ENCODE measurements at regions not wholly inside any gene's neighbourhood (a gene's known extent, or its start where the extent isn't known, plus 50 kb on each side); places are given as distances from the start of the nearest gene placed in this dataset.

DNA sequence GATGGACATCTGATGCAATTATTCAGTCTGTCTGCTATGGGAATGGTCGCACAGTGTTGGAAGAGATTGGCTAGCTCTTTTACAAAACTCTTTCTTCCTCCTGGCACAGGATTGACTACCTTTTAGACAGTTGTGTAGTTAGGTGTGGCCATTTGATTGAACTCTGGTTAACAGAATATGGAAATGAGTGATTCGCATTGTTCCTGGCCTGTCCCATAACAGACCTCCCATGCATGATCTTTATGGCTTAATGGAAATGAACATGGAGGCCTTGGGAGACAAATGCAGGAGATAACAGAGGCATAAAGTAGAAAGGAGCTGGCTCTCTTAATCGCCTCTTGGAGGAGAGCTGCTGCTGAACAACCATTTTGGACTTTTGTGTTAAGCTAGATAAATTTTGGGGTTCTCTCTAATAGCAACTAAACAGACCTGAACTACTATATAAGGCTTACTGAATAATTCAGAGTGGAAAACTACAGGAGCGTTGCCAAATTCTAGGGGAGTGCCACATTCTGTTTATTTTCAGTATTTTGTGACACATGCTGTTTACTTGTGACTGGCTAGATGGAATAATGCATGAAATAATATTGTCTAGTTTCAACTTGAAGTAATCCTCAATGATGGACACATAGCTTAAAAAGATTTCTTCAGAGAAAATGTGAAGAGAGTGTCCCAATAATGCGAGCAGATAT is 357.7 kb upstream of the SGO1 start:
- H3K27ac ChIP-seq: no peak overlapping the region
- H3K27me3 ChIP-seq: no peaks in the 10 kb centered on the region
- WGBS, 5 donors: 85 to 95% (median 93%) methylated on average over 5 of the region's 5 CpGs
- no peak for TF ChIP-seq POLR2A (IDR thresholded peaks at IDR 0.05)
- TF ChIP-seq, protein P1, sequence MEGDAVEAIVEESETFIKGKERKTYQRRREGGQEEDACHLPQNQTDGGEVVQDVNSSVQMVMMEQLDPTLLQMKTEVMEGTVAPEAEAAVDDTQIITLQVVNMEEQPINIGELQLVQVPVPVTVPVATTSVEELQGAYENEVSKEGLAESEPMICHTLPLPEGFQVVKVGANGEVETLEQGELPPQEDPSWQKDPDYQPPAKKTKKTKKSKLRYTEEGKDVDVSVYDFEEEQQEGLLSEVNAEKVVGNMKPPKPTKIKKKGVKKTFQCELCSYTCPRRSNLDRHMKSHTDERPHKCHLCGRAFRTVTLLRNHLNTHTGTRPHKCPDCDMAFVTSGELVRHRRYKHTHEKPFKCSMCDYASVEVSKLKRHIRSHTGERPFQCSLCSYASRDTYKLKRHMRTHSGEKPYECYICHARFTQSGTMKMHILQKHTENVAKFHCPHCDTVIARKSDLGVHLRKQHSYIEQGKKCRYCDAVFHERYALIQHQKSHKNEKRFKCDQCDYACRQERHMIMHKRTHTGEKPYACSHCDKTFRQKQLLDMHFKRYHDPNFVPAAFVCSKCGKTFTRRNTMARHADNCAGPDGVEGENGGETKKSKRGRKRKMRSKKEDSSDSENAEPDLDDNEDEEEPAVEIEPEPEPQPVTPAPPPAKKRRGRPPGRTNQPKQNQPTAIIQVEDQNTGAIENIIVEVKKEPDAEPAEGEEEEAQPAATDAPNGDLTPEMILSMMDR (IDR thresholded peaks at IDR 0.05): no peak
- no peak for TF ChIP-seq POLR2AphosphoS5 (IDR thresholded peaks at IDR 0.05)
- TF ChIP-seq EP300 (IDR thresholded peaks at IDR 0.05): no peak
- no peaks in the 10 kb centered on the region for H3K36me3 ChIP-seq
- H3K9me3 ChIP-seq: peaks cover 0 to 13% (median 2%) of the 10 kb centered on the region in 4 donors
- H3K4me1 ChIP-seq: no peaks in the 10 kb centered on the region
- no peak for DNase-seq
- no peak overlapping the region for H3K4me3 ChIP-seq
- intact Hi-C loops (cut with DNase I; ENCODE audit: low total_unique reads): no loop called here

DNA sequence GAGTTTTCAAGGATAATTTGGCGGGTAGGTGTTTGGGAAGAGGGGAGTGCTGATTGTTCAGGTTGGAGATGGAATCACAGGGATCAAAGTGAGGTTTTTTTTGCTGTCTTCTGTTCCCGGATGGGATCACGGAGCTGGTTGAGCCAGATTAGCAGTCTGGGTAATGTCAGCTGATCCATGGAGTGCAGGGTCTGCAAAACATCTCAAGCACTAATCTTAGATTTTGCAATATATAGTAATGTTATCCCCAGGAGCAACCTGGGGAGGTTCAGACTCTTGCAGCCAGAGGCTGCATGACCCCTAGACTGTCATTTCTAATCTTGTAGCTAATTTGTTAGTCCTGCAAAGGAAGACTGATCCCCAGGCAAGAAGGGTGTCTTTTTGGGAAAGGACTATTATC is 354.1 kb upstream of the SGO1 start:
- no peaks in the 10 kb centered on the region for H3K4me1 ChIP-seq
- TF ChIP-seq POLR2AphosphoS5 (IDR thresholded peaks at IDR 0.05): no peak
- TF ChIP-seq EP300 (IDR thresholded peaks at IDR 0.05): no peak
- TF ChIP-seq, protein P1 (IDR thresholded peaks at IDR 0.05): no peak
- no peak for TF ChIP-seq POLR2A (IDR thresholded peaks at IDR 0.05)
- H3K9me3 ChIP-seq: no peaks in the 10 kb centered on the region
- intact Hi-C loops (cut with DNase I; ENCODE audit: low total_unique reads): no loop called here
- H3K4me3 ChIP-seq: no peak overlapping the region
- no peaks in the 10 kb centered on the region for H3K36me3 ChIP-seq
- H3K27ac ChIP-seq: no peak overlapping the region
- no peaks in the 10 kb centered on the region for H3K27me3 ChIP-seq
- no peak for DNase-seq
- 85 to 97% (median 94%) methylated on average over 3 of the region's 3 CpGs for WGBS, 5 donors

DNA sequence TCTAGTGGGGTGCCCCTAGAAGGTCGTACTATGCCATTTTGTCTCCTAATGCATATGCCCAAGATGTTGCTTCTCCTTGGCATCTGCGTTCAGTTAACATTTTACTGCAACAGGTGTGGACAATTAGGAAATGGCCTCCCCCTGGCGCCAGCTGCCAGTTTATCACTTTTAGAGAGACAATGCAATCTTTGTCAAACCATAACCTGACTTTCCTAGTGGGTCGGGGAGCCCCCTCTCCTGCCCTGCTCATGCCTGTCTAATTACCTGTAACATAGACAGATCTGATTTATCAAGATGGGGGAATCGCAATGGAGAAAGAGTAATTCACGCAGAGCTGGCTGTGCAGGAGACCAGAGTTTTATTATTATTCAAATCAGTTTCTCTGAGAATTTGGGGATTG is 353.7 kb upstream of the SGO1 start:
- TF ChIP-seq, protein P1 (IDR thresholded peaks at IDR 0.05): no peak
- TF ChIP-seq EP300 (IDR thresholded peaks at IDR 0.05): no peak
- no peak for TF ChIP-seq POLR2A (IDR thresholded peaks at IDR 0.05)
- intact Hi-C loops (cut with DNase I; ENCODE audit: low total_unique reads): no loop called here

DNA sequence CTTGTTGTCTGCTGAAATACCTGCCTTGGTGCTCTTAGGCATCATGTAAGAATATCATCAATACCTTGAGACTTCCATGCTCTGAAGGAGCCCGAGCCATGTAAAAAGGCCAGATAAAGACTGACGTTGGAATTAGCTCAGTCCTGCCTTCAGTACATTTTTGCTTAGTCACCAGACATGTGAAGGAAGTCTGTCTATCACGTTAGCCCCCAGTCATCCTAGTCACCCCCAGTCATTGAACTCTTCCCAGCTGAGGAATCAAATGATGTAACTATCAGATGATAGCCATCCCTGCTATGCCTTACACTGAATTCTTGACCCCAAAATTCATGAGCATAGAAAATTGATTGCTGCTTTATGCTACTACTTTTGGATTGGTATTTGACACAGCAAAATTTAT is 351.2 kb upstream of the SGO1 start:
- H3K27ac ChIP-seq: no peak overlapping the region
- TF ChIP-seq EP300 (IDR thresholded peaks at IDR 0.05) (no peak), POLR2A (IDR thresholded peaks at IDR 0.05) (no peak), POLR2AphosphoS5 (IDR thresholded peaks at IDR 0.05) (no peak)
- TF ChIP-seq, protein P1 (IDR thresholded peaks at IDR 0.05): no peak

More for the DNA sequence above, 353.7 kb upstream of the SGO1 start:
- Histone ChIP-seq H3K27ac (no peak overlapping the region), H3K4me1 (no peaks in the 10 kb centered on the region), H3K9me3 (no peaks in the 10 kb centered on the region), H3K4me3 (no peak overlapping the region), H3K36me3 (no peaks in the 10 kb centered on the region), H3K27me3 (no peaks in the 10 kb centered on the region)
- WGBS, 5 donors: 69 to 92% (median 87%) methylated on average over 6 of the region's 6 CpGs
- no peak for DNase-seq

More for the DNA sequence above, 351.2 kb upstream of the SGO1 start:
- Histone ChIP-seq H3K4me1 (no peaks in the 10 kb centered on the region), H3K9me3 (no peaks in the 10 kb centered on the region), H3K36me3 (no peaks in the 10 kb centered on the region), H3K27me3 (no peaks in the 10 kb centered on the region), H3K4me3 (no peak overlapping the region)
- 60 to 81% (median 67%) methylated on average over 3 of the region's 3 CpGs for WGBS, 5 donors
- DNase-seq: no peak
- intact Hi-C loops (cut with DNase I; ENCODE audit: low total_unique reads): no loop called here
